ENCODE measurements at regions not wholly inside any gene's neighbourhood (a gene's known extent, or its start where the extent isn't known, plus 50 kb on each side); places are given as distances from the start of the nearest gene placed in this dataset.

GRCh38 chr12:89019439-89020120 is 332.7 kb downstream of the DUSP6 start:
- peak; percentile 72 to 90 (median 88) for TF ChIP-seq CTCF (IDR thresholded peaks at IDR 0.05)
- TF ChIP-seq POLR2A (IDR thresholded peaks at IDR 0.05), result no peak
